Karpas-422 (cell line): ENCODE measurements at regions not wholly inside any gene's neighbourhood (a gene's known extent, or its start where the extent isn't known, plus 50 kb on each side); places are given as distances from the start of the nearest gene placed in this dataset.
"Not testable (repeated sequence)": the region's sequence is repeated elsewhere in the genome, so short reads cannot be mapped to it uniquely, and the experiment has no call there.

ENCODE experiments used
- DNase-seq: peaks from one replicate; pipeline ENCODE4 v3.0.0-alpha.2; 2015
- H2AFZ ChIP-seq: fragments of 200-600 bp; sonication (generic); 2 replicates; pipeline ENCODE4 v1.6.1; 2014; ENCODE audit warnings: antibody characterized with exemption, low read length, mixed read lengths
- H3K27ac ChIP-seq: fragments of 200-600 bp; sonication (generic); 2 replicates; pipeline ENCODE4 v1.5.1; 2014; ENCODE audit warnings: mild to moderate bottlenecking, low read length, moderate library complexity
- H3K27me3 ChIP-seq: fragments of 200-600 bp; sonication (generic); 2 replicates; pipeline ENCODE4 v1.6.1; 2014; ENCODE audit warnings: low read length, mixed read lengths
- H3K36me3 ChIP-seq: fragments of 200-600 bp; sonication (generic); 2 replicates; pipeline ENCODE4 v1.6.1; 2014; ENCODE audit warnings: low read length, mixed read lengths; ENCODE audit not compliant: insufficient read depth
- H3K4me1 ChIP-seq: fragments of 200-600 bp; sonication (generic); 2 replicates; pipeline ENCODE4 v1.6.1; 2014; ENCODE audit warnings: mild to moderate bottlenecking, low read length, mixed read lengths
- H3K4me2 ChIP-seq: fragments of 200-600 bp; sonication (generic); 2 replicates; pipeline ENCODE4 v1.6.1; 2014; ENCODE audit warnings: low read length, low read depth, mild to moderate bottlenecking; ENCODE audit not compliant: poor library complexity, severe bottlenecking
- H3K4me3 ChIP-seq: fragments of 200-600 bp; sonication (generic); 2 replicates; pipeline ENCODE4 v1.5.1; 2014; ENCODE audit warnings: mild to moderate bottlenecking, antibody characterized with exemption, low read length, mixed read lengths
- H3K79me2 ChIP-seq: fragments of 200-600 bp; sonication (generic); 2 replicates; pipeline ENCODE4 v1.6.1; 2014; ENCODE audit warnings: mild to moderate bottlenecking, low read length, mixed read lengths
- H3K9ac ChIP-seq: fragments of 200-600 bp; sonication (generic); 2 replicates; pipeline ENCODE4 v1.6.0; 2014; ENCODE audit warnings: low read length
- H3K9me2 ChIP-seq: fragments of 200-600 bp; sonication (generic), shearing (Covaris generic); replicated peaks from 2 replicates; pipeline ENCODE4 v1.6.0; 2014; ENCODE audit warnings: mild to moderate bottlenecking, low read length, moderate library complexity; ENCODE audit not compliant: insufficient read depth
- H3K9me3 ChIP-seq: fragments of 300-700, 200-600 bp; sonication (generic); 2 replicates; pipeline ENCODE4 v1.6.1; 2014; ENCODE audit warnings: low read length, mixed read lengths
- H4K20me1 ChIP-seq: fragments of 200-600 bp; sonication (generic); 2 replicates; pipeline ENCODE4 v1.6.1; 2014; ENCODE audit warnings: mild to moderate bottlenecking, antibody characterized with exemption, low read length, low read depth; ENCODE audit not compliant: insufficient read depth

DNA sequence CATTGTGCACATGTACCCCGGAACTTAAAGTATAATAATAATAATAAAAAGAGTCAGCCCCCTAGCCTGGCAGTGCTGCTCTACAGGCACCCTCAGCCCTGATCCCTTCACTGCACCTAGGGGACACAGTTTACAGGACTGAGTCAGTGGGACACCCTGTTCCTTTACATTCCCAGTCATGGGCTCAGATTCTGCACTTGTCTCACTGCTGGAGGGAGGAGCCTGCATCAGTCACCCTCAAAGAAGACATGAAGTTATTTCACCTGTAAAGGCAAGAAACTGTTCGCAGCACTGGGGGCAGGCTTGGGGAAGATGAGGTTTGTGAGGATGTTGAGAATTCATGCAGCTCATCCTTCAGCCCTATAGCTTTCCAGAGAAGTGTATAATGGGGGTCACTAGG is 50.7 kb upstream of the VPREB1 start:
- Histone ChIP-seq H3K4me1 (peaks cover 40% of the 10 kb centered on the region), H3K79me2 (no peaks in the 10 kb centered on the region), H3K9ac (no peak overlapping the region), H3K36me3 (no peaks in the 10 kb centered on the region), H3K9me3 (no peaks in the 10 kb centered on the region), H3K9me2 (no peaks in the 10 kb centered on the region), H2AFZ (no peak overlapping the region), H3K4me2 (no peak overlapping the region), H4K20me1 (no peaks in the 10 kb centered on the region), H3K4me3 (no peak overlapping the region), H3K27ac (no peak overlapping the region), H3K27me3 (no peaks in the 10 kb centered on the region)
- DNase-seq = no peak

DNA sequence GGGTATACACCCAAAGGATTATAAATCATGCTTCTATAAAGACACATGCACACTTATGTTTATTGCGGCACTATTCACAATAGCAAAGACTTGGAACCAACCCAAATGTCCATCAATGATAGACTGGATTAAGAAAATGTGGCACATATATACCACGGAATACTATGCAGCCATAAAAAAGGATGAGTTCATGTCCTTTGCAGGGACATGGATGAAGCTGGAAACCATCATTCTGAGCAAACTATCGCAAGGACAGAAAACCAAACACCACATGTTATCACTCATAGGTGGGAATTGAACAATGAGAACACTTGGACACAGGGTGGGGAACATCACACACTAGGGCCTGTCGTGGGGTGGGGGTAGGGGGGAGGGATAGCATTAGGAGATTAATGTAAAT is 51.1 kb upstream of the VPREB1 start:
- not testable (repeated sequence) for H3K4me3 ChIP-seq, H2AFZ ChIP-seq, H3K36me3 ChIP-seq, H4K20me1 ChIP-seq, H3K9me3 ChIP-seq, H3K4me2 ChIP-seq, DNase-seq, H3K9me2 ChIP-seq, H3K9ac ChIP-seq, H3K79me2 ChIP-seq, H3K27ac ChIP-seq, H3K27me3 ChIP-seq
- H3K4me1 ChIP-seq = peaks cover 35% of the 10 kb centered on the region

DNA sequence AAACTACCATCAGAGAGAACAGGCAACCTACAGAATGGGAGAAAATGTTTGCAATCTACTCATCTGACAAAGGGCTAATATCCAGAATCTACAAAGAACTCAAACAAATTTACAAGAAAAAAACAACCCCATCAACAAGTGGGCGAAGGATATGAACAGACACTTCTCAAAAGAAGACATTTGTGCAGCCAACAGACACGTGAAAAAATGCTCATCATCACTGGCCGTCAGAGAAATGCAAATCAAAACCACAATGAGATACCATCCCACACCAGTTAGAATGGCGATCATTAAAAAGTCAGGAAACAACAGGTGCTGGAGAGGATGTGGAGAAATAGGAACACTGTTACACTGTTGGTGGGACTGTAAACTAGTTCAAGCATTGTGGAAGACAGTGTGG is 51.6 kb upstream of the VPREB1 start:
- H3K36me3 ChIP-seq, H4K20me1 ChIP-seq, H3K27ac ChIP-seq, DNase-seq, H3K27me3 ChIP-seq, H3K4me3 ChIP-seq, H3K79me2 ChIP-seq, H3K4me2 ChIP-seq, H3K9ac ChIP-seq, H3K9me2 ChIP-seq, H2AFZ ChIP-seq, H3K9me3 ChIP-seq: not testable (repeated sequence)
- H3K4me1 ChIP-seq = peaks cover 31% of the 10 kb centered on the region

DNA sequence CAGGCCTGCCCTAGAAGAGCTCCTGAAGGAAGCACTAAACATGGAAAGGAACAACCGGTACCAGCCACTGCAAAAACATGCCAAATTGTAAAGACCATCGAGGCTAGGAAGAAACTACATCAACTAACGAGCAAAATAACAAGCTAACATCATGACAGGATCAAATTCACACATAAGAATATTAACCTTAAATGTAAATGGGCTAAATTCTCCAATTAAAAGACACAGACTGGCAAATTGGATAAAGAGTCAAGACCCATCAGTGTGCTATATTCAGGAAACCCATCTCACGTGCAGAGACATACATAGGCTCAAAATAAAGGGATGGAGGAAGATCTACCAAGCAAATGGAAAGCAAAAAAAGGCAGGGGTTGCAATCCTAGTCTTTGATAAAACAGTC is 54.8 kb upstream of the VPREB1 start:
- not testable (repeated sequence) for H3K9me2 ChIP-seq, H3K27me3 ChIP-seq, DNase-seq, H3K4me3 ChIP-seq, H2AFZ ChIP-seq, H3K9me3 ChIP-seq, H4K20me1 ChIP-seq, H3K79me2 ChIP-seq, H3K9ac ChIP-seq, H3K4me2 ChIP-seq, H3K27ac ChIP-seq, H3K4me1 ChIP-seq, H3K36me3 ChIP-seq

DNA sequence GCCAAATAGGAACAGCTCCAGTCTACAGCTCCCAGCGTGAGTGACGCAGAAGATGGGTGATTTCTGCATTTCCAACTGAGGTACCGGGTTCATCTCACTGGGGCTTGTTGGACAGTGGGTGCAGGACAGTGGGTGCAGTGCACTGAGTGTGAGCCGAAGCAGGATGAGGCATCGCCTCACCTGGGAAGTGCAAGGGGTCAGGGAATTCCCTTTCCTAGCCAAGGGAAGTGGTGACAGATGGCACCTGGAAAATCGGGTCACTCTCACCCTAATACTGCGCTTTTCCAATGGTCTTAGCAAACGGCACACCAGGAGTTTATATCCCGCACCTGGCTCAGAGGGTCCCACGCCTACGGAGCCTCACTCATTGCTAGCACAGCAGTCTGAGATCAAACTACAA is 56.7 kb upstream of the VPREB1 start:
- not testable (repeated sequence) for DNase-seq, H3K9ac ChIP-seq, H3K79me2 ChIP-seq, H3K36me3 ChIP-seq, H3K9me3 ChIP-seq, H3K4me2 ChIP-seq, H2AFZ ChIP-seq, H3K9me2 ChIP-seq, H3K27me3 ChIP-seq, H3K27ac ChIP-seq, H3K4me1 ChIP-seq, H3K4me3 ChIP-seq, H4K20me1 ChIP-seq

DNA sequence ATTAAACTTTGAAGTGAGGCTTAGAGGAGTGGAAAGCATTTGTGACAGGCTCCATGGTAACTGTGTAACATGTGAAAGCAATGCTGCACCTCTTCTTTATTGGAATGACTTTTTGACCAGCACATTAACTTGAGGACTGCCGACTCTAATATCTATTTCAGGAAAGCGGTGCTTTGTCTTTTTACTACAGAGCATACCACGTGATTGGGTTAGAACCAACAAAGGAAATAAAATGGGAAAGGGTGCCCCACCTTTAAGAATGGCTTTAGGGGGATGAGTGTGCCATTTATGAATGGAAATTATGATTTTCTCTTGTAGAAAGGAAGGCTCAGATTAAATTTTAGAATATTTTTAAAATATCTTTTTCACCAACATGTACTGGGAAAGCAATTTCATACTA is 57.3 kb upstream of the VPREB1 start:
- H3K9me2 ChIP-seq = no peaks in the 10 kb centered on the region
- H3K27ac ChIP-seq = no peak overlapping the region
- H3K9me3 ChIP-seq = no peaks in the 10 kb centered on the region
- no peak overlapping the region for H3K4me3 ChIP-seq
- DNase-seq = no peak
- H4K20me1 ChIP-seq = no peaks in the 10 kb centered on the region
- H3K36me3 ChIP-seq = no peaks in the 10 kb centered on the region
- H3K79me2 ChIP-seq = no peaks in the 10 kb centered on the region
- no peaks in the 10 kb centered on the region for H3K27me3 ChIP-seq
- H3K4me1 ChIP-seq = peaks cover 8% of the 10 kb centered on the region; the same call in 1 of the 2 replicates
- H2AFZ ChIP-seq = no peak overlapping the region
- no peak overlapping the region for H3K9ac ChIP-seq
- H3K4me2 ChIP-seq = no peak overlapping the region

DNA sequence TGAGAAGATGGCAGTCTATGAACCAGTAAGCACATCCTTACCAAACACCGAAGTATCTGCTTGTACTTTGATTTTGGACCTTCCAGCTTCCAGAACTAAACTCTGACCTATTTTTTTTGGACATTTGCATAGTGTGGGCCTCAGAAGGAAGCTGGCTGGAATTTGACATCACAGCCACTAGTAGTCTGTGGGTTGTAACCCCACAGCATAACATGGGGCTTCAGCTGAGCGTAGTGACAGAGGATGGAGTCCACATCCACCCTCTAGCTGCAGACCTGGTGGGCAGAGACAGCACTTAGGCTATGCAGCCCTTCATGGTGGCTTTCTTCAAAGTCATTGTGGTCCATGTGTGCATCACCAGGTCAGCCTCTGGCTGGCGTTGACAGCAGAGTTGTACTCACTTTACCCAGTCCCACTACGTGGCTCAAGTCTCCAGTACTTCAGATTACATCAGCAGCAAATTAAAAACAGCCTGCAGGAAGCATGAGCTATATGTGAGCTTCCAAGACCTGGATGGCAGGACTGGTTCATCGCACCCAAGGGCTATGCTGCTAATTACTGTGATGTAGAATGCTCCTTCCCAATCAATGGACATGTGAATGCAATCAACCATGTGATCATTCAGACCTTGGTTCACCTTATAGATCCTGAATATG is 58.6 kb upstream of the VPREB1 start:
- H3K36me3 ChIP-seq = no peaks in the 10 kb centered on the region
- H3K4me2 ChIP-seq = no peak overlapping the region
- H3K79me2 ChIP-seq = no peaks in the 10 kb centered on the region
- H3K27ac ChIP-seq = no peak overlapping the region
- no peaks in the 10 kb centered on the region for H3K9me3 ChIP-seq
- no peak overlapping the region for H3K9ac ChIP-seq
- H3K4me3 ChIP-seq = no peak overlapping the region
- no peaks in the 10 kb centered on the region for H4K20me1 ChIP-seq
- DNase-seq = no peak
- no peak overlapping the region for H2AFZ ChIP-seq
- H3K4me1 ChIP-seq = peaks cover 8% of the 10 kb centered on the region; the same call in 1 of the 2 replicates
- H3K27me3 ChIP-seq = no peaks in the 10 kb centered on the region
- H3K9me2 ChIP-seq = no peaks in the 10 kb centered on the region

DNA sequence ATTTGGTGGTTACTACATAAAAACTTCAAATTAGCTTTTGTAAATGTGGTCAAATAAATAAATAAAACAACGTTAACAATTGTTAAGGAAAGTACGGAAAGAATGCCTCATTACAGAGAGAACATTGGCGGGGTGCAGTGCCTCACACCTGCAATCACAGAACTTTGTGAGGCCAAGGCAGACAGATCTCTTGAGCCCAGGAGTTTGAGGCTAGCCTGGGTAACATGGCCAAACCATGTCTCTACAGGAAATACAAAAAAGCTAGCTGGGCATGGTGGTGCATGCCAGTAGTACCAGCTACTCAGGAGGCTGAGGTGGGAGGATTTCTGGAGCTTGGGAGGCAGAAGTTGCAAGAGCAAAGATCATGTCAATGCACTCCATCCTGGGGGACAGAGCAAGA is 59.4 kb upstream of the VPREB1 start:
- Histone ChIP-seq H3K27ac (no peak overlapping the region), H4K20me1 (no peaks in the 10 kb centered on the region), H3K27me3 (no peaks in the 10 kb centered on the region), H3K9ac (no peak overlapping the region), H3K4me3 (no peak overlapping the region), H3K36me3 (no peaks in the 10 kb centered on the region), H3K4me2 (no peak overlapping the region), H3K9me3 (no peaks in the 10 kb centered on the region), H3K4me1 (peaks cover 8% of the 10 kb centered on the region; the same call in 1 of the 2 replicates), H3K9me2 (no peaks in the 10 kb centered on the region), H3K79me2 (no peaks in the 10 kb centered on the region), H2AFZ (no peak overlapping the region)
- no peak for DNase-seq
